ENCODE measurements at regions not wholly inside any gene's neighbourhood (a gene's known extent, or its start where the extent isn't known, plus 50 kb on each side); places are given as distances from the start of the nearest gene placed in this dataset.
"Not testable (repeated sequence)": the region's sequence is repeated elsewhere in the genome, so short reads cannot be mapped to it uniquely, and the experiment has no call there.

GRCh38 chr11:23220086-23220485, 359.8 kb upstream of the CCDC179 start:
- not testable (repeated sequence) for H3K4ac ChIP-seq (ENCODE audit: low read length); H3K9ac ChIP-seq (ENCODE audit: low read depth, low read length, poor library complexity); H3K27me3 ChIP-seq (ENCODE audit: control insufficient read depth in 3 of 3, insufficient read depth in 3 of 3, low read depth in 1 of 3, low read length in 3 of 3); H3K36me3 ChIP-seq (replicated peaks in 1 of 2; ENCODE audit: control insufficient read depth in 2 of 2, insufficient read depth in 2 of 2, low read length in 2 of 2); H3K4me1 ChIP-seq (ENCODE audit: control insufficient read depth in 2 of 2, insufficient read depth in 1 of 2, low read depth in 1 of 2, low read length in 2 of 2); DNase-seq (ENCODE audit: low spot score); H4K91ac ChIP-seq (ENCODE audit: low read depth, low read length, poor library complexity); H3K79me1 ChIP-seq (ENCODE audit: low read depth, low read length); H2BK120ac ChIP-seq (ENCODE audit: low read depth, low read length); H3K4me2 ChIP-seq (ENCODE audit: insufficient read depth, low read length, poor library complexity, severe bottlenecking); H3K18ac ChIP-seq (ENCODE audit: low read length); H2AFZ ChIP-seq (ENCODE audit: low read length); H3K23ac ChIP-seq (ENCODE audit: low read depth, low read length, poor library complexity); H3K27ac ChIP-seq (replicated peaks; ENCODE audit: low read length); H3K4me3 ChIP-seq (ENCODE audit: low read length in 2 of 2); H2BK5ac ChIP-seq (ENCODE audit: low read length); H4K8ac ChIP-seq (ENCODE audit: low read depth, low read length); H2AK5ac ChIP-seq (ENCODE audit: low read depth, low read length); H3K9me3 ChIP-seq (replicated peaks in 1 of 2; ENCODE audit: control insufficient read depth in 2 of 2, insufficient read depth in 1 of 2, low read depth in 1 of 2, low read length in 2 of 2); H2BK12ac ChIP-seq (ENCODE audit: low read length); H2BK15ac ChIP-seq (ENCODE audit: low read length); H3K14ac ChIP-seq (ENCODE audit: low read length)
- no CpG with 5 or more reads among the region's 3 CpGs for WGBS, 2 donors (ENCODE audit: extremely low coverage in 2 of 2, insufficient read length in 2 of 2, insufficient replicate concordance in 1 of 2)

- no peak overlapping the region for H2BK120ac ChIP-seq (ENCODE audit: low read depth, low read length)
- no peak overlapping the region for H3K9ac ChIP-seq (ENCODE audit: low read depth, low read length, poor library complexity)
These were observed 361.1 kb upstream of the CCDC179 start for GRCh38 chr11:23221366-23221765.

GRCh38 chr11:23226331-23227077, 366.2 kb upstream of the CCDC179 start:
- H3K14ac ChIP-seq (ENCODE audit: low read length) = no peak overlapping the region
- no peak overlapping the region for H3K23ac ChIP-seq (ENCODE audit: low read depth, low read length, poor library complexity)
- H2BK5ac ChIP-seq (ENCODE audit: low read length) = no peak overlapping the region
- no peak overlapping the region for H3K27ac ChIP-seq (replicated peaks; ENCODE audit: low read length)
- no peak overlapping the region for H4K8ac ChIP-seq (ENCODE audit: low read depth, low read length)
- H2BK12ac ChIP-seq (ENCODE audit: low read length) = no peak overlapping the region
- no peaks in the 10 kb centered on the region for H3K27me3 ChIP-seq (ENCODE audit: control insufficient read depth in 3 of 3, insufficient read depth in 3 of 3, low read depth in 1 of 3, low read length in 3 of 3)
- H3K9ac ChIP-seq (ENCODE audit: low read depth, low read length, poor library complexity) = no peak overlapping the region
- H3K4ac ChIP-seq (ENCODE audit: low read length) = no peak overlapping the region
- no peaks in the 10 kb centered on the region for H3K4me1 ChIP-seq (ENCODE audit: control insufficient read depth in 2 of 2, insufficient read depth in 1 of 2, low read depth in 1 of 2, low read length in 2 of 2)
- no peak overlapping the region for H3K4me2 ChIP-seq (ENCODE audit: insufficient read depth, low read length, poor library complexity, severe bottlenecking)
- no peak overlapping the region for H2AFZ ChIP-seq (ENCODE audit: low read length)
- no peak for DNase-seq (ENCODE audit: low spot score)
- H3K18ac ChIP-seq (ENCODE audit: low read length) = no peak overlapping the region
- H2AK5ac ChIP-seq (ENCODE audit: low read depth, low read length) = no peak overlapping the region
- no peak overlapping the region for H3K4me3 ChIP-seq (ENCODE audit: low read length in 2 of 2)
- H2BK120ac ChIP-seq (ENCODE audit: low read depth, low read length) = no peak overlapping the region
- no peaks in the 10 kb centered on the region for H3K79me1 ChIP-seq (ENCODE audit: low read depth, low read length)
- no peaks in the 10 kb centered on the region for H3K9me3 ChIP-seq (replicated peaks in 1 of 2; ENCODE audit: control insufficient read depth in 2 of 2, insufficient read depth in 1 of 2, low read depth in 1 of 2, low read length in 2 of 2)
- H2BK15ac ChIP-seq (ENCODE audit: low read length) = no peak overlapping the region
- H3K36me3 ChIP-seq (replicated peaks in 1 of 2; ENCODE audit: control insufficient read depth in 2 of 2, insufficient read depth in 2 of 2, low read length in 2 of 2) = no peaks in the 10 kb centered on the region
- no peak overlapping the region for H4K91ac ChIP-seq (ENCODE audit: low read depth, low read length, poor library complexity)
- no CpG with 5 or more reads among the region's 5 CpGs for WGBS, 2 donors (ENCODE audit: extremely low coverage in 2 of 2, insufficient read length in 2 of 2, insufficient replicate concordance in 1 of 2)

More at GRCh38 chr11:23221366-23221765, 361.1 kb upstream of the CCDC179 start:
- no peak overlapping the region for H4K8ac ChIP-seq (ENCODE audit: low read depth, low read length)
- H3K9me3 ChIP-seq (replicated peaks in 1 of 2; ENCODE audit: control insufficient read depth in 2 of 2, insufficient read depth in 1 of 2, low read depth in 1 of 2, low read length in 2 of 2) = no peaks in the 10 kb centered on the region
- H3K18ac ChIP-seq (ENCODE audit: low read length) = no peak overlapping the region
- H2BK12ac ChIP-seq (ENCODE audit: low read length) = no peak overlapping the region
- H3K4me3 ChIP-seq (ENCODE audit: low read length in 2 of 2) = no peak overlapping the region
- H3K79me1 ChIP-seq (ENCODE audit: low read depth, low read length) = no peaks in the 10 kb centered on the region
- no peak overlapping the region for H3K4me2 ChIP-seq (ENCODE audit: insufficient read depth, low read length, poor library complexity, severe bottlenecking)
- no peak overlapping the region for H3K14ac ChIP-seq (ENCODE audit: low read length)
- no peaks in the 10 kb centered on the region for H3K36me3 ChIP-seq (replicated peaks in 1 of 2; ENCODE audit: control insufficient read depth in 2 of 2, insufficient read depth in 2 of 2, low read length in 2 of 2)
- no peak overlapping the region for H3K23ac ChIP-seq (ENCODE audit: low read depth, low read length, poor library complexity)
- H2BK5ac ChIP-seq (ENCODE audit: low read length) = no peak overlapping the region
- H2AFZ ChIP-seq (ENCODE audit: low read length) = no peak overlapping the region
- H3K27ac ChIP-seq (replicated peaks; ENCODE audit: low read length) = no peak overlapping the region
- H4K91ac ChIP-seq (ENCODE audit: low read depth, low read length, poor library complexity) = no peak overlapping the region
- DNase-seq (ENCODE audit: low spot score) = no peak
- no peak overlapping the region for H3K4ac ChIP-seq (ENCODE audit: low read length)
- no peaks in the 10 kb centered on the region for H3K27me3 ChIP-seq (ENCODE audit: control insufficient read depth in 3 of 3, insufficient read depth in 3 of 3, low read depth in 1 of 3, low read length in 3 of 3)
- no peaks in the 10 kb centered on the region for H3K4me1 ChIP-seq (ENCODE audit: control insufficient read depth in 2 of 2, insufficient read depth in 1 of 2, low read depth in 1 of 2, low read length in 2 of 2)
- no peak overlapping the region for H2AK5ac ChIP-seq (ENCODE audit: low read depth, low read length)
- H2BK15ac ChIP-seq (ENCODE audit: low read length) = no peak overlapping the region

DNA sequence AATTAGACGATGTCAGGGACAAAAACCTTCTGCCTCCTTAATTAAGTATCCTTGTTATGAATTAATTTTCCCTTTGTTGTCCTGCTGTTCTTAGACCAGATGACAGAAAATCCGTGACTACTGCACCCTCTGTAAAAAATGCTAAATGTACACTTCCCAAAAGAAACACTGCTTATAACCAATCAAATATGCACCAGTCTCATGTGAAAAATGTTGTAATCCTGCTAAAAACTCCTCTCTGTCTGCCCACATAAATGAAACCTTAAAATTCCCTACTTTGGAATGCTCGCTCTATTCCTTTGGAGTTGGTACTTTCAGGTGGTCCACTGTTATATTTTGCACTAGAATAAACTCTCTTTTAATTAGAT, 366.8 kb upstream of the CCDC179 start:
- Histone ChIP-seq H3K9me3 (replicated peaks in 1 of 2; ENCODE audit: control insufficient read depth in 2 of 2, insufficient read depth in 1 of 2, low read depth in 1 of 2, low read length in 2 of 2) (no peaks in the 10 kb centered on the region), H3K36me3 (replicated peaks in 1 of 2; ENCODE audit: control insufficient read depth in 2 of 2, insufficient read depth in 2 of 2, low read length in 2 of 2) (no peaks in the 10 kb centered on the region), H3K27ac (replicated peaks; ENCODE audit: low read length) (no peak overlapping the region), H4K8ac (ENCODE audit: low read depth, low read length) (no peak overlapping the region), H2BK120ac (ENCODE audit: low read depth, low read length) (no peak overlapping the region), H3K14ac (ENCODE audit: low read length) (no peak overlapping the region), H3K18ac (ENCODE audit: low read length) (no peak overlapping the region), H2BK12ac (ENCODE audit: low read length) (no peak overlapping the region), H2BK15ac (ENCODE audit: low read length) (no peak overlapping the region), H2BK5ac (ENCODE audit: low read length) (no peak overlapping the region), H4K91ac (ENCODE audit: low read depth, low read length, poor library complexity) (no peak overlapping the region), H3K9ac (ENCODE audit: low read depth, low read length, poor library complexity) (no peak overlapping the region), H2AK5ac (ENCODE audit: low read depth, low read length) (no peak overlapping the region), H3K27me3 (ENCODE audit: control insufficient read depth in 3 of 3, insufficient read depth in 3 of 3, low read depth in 1 of 3, low read length in 3 of 3) (no peaks in the 10 kb centered on the region), H3K79me1 (ENCODE audit: low read depth, low read length) (no peaks in the 10 kb centered on the region), H2AFZ (ENCODE audit: low read length) (no peak overlapping the region), H3K4me1 (ENCODE audit: control insufficient read depth in 2 of 2, insufficient read depth in 1 of 2, low read depth in 1 of 2, low read length in 2 of 2) (no peaks in the 10 kb centered on the region), H3K4me2 (ENCODE audit: insufficient read depth, low read length, poor library complexity, severe bottlenecking) (no peak overlapping the region), H3K4me3 (ENCODE audit: low read length in 2 of 2) (no peak overlapping the region), H3K4ac (ENCODE audit: low read length) (no peak overlapping the region), H3K23ac (ENCODE audit: low read depth, low read length, poor library complexity) (no peak overlapping the region)
- no CpG with 5 or more reads among the region's 3 CpGs for WGBS, 2 donors (ENCODE audit: extremely low coverage in 2 of 2, insufficient read length in 2 of 2, insufficient replicate concordance in 1 of 2)
- no peak for DNase-seq (ENCODE audit: low spot score)
